HFF-Myc (cell line): ENCODE measurements at regions not wholly inside any gene's neighbourhood (a gene's known extent, or its start where the extent isn't known, plus 50 kb on each side); places are given as distances from the start of the nearest gene placed in this dataset.

ENCODE experiments used
- DNase-seq: peaks from one replicate; pipeline ENCODE4 v3.0.0-alpha.2; 2011; ENCODE audit warnings: low read depth; ENCODE audit errors: extremely low read depth
- H3K4me3 ChIP-seq: replicated peaks from 2 replicates; pipeline ENCODE4 v1.5.1; 2011; ENCODE audit warnings: low read depth, mild to moderate bottlenecking, control low read depth, low read length
- CTCF ChIP-seq: IDR thresholded peaks from 2 replicates; pipeline ENCODE4 v1.5.1; 2012; ENCODE audit warnings: mild to moderate bottlenecking, low read depth, low read length, control low read depth; ENCODE audit errors: missing control alignments

- no peak for TF ChIP-seq CTCF
- H3K4me3 ChIP-seq: no peak overlapping the region
- DNase-seq: no peak
These were observed 289.7 kb upstream of the DNAJC19 start for GRCh38 chr3:181279239-181279565.

- no peak for DNase-seq
- TF ChIP-seq CTCF: no peak
- H3K4me3 ChIP-seq: no peak overlapping the region
These were observed 289.1 kb upstream of the DNAJC19 start for GRCh38 chr3:181278468-181279238.

- no peak overlapping the region for H3K4me3 ChIP-seq
- no peak for TF ChIP-seq CTCF
These were observed 286.9 kb upstream of the DNAJC19 start for GRCh38 chr3:181276358-181276896.

GRCh38 chr3:181274025-181274424 lies 284.5 kb upstream of the DNAJC19 start:
- H3K4me3 ChIP-seq: no peak overlapping the region
- TF ChIP-seq CTCF: no peak

More at GRCh38 chr3:181276358-181276896, 286.9 kb upstream of the DNAJC19 start:
- no peak for DNase-seq

GRCh38 chr3:181267312-181267711 lies 277.8 kb upstream of the DNAJC19 start:
- TF ChIP-seq CTCF: no peak
- no peak overlapping the region for H3K4me3 ChIP-seq
- DNase-seq: no peak

More at GRCh38 chr3:181274025-181274424, 284.5 kb upstream of the DNAJC19 start:
- DNase-seq: no peak

GRCh38 chr3:181265750-181266333 lies 276.3 kb upstream of the DNAJC19 start:
- DNase-seq: no peak
- H3K4me3 ChIP-seq: no peak overlapping the region
- no peak for TF ChIP-seq CTCF
